Stimulated activated naive CD4-positive, alpha-beta T cell (primary cell): ENCODE measurements at regions not wholly inside any gene's neighbourhood (a gene's known extent, or its start where the extent isn't known, plus 50 kb on each side); places are given as distances from the start of the nearest gene placed in this dataset.

ENCODE experiments used
- DNase-seq, 6 experiments: peaks; one replicate each; lab custom pipeline; 2025; lab: John Stamatoyannopoulos, UW

GRCh38 chr22:49676783-49677494 lies 150.7 kb downstream of the BRD1 start:
- no peak for DNase-seq

- no peak for DNase-seq
Observed at GRCh38 chr22:49676230-49676629, 151.4 kb downstream of the BRD1 start.

GRCh38 chr22:49674479-49675050 lies 153.1 kb downstream of the BRD1 start:
- no peak for DNase-seq

- DNase-seq: no peak
Observed at GRCh38 chr22:49673048-49673447, 154.6 kb downstream of the BRD1 start.

- DNase-seq: no peak
Observed at GRCh38 chr22:49672014-49672516, 155.6 kb downstream of the BRD1 start.

- DNase-seq: no peak
Observed at GRCh38 chr22:49671331-49672013, 156.2 kb downstream of the BRD1 start.

DNA sequence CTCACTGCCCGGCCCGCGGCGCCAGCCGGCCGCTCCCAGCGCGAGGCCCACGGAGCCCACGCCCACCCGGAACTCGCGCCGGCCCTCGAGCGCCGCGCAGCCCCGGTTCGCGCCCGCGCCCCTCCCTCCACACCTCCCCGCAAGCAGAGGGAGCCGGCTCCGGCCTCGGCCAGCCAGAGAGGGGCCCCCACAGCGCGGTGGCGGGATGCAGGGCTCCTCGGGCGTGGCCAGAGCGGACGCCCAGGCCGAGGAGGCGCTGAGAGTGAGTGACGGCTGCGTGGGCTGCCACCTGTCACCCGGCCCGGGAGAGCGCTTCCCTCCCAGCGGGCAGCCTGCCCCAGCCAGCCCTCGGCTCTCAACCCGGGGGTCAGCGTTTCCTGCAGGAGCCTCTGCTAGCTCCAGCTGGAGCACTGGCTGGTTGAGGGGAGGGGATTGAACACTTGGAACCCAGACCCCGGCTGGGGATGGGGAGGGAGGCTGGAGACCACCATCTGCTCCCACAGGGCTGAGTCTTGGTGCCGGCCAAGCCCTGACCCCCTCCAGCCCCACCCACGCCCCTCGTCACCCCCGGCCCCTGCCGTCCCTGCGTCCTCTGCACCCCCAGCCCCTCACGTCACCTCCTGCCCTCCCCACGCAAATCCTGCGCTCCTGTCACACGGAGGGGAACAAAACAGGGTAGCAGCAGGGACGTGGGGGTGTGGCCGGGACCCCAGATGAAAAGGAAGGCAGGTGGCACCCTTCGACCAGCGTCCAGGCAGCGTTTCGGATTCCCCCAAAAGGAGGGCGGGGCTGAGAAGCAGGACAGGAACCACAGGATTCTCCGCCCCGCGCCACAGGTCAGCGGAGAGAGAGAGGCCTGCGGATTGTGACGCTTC lies 157.0 kb downstream of the BRD1 start:
- no peak for DNase-seq

GRCh38 chr22:49669969-49670455 lies 157.7 kb downstream of the BRD1 start:
- DNase-seq: peak in 5 of 6 experiments; percentile 14 to 60 (median 42)

DNA sequence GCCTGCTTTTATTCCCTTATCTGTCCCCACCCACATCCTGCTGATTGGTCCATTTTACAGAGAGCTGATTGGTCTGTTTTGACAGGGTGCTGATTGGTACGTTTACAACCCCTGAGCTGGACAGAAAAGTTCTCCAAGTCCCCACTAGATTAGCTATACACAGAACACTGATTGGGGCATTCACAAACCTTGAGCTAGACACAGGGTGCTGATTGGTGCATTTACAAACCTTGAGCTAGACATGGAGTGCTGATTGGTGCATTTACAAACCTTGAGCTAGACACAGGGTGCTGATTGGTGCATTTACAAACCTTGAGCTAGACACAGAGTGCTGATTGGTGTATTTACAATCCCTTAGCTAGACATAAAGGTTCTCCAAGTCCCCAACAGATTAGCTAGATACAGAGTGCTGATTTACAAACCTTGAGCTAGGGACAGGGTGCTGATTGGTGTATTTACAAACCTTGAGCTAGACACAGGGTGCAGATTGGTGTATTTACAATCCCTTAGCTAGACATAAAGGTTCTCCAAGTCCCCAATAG lies 158.2 kb downstream of the BRD1 start:
- DNase-seq: peak in 2 of 6 experiments; percentile 42 to 60

GRCh38 chr22:49668402-49668801 lies 159.3 kb downstream of the BRD1 start:
- DNase-seq: no peak

GRCh38 chr22:49667236-49667635 lies 160.4 kb downstream of the BRD1 start:
- DNase-seq: peak in 4 of 6 experiments; percentile 7 to 21 (median 13)

- no peak for DNase-seq
Observed at GRCh38 chr22:49666146-49666809, 161.4 kb downstream of the BRD1 start.

- DNase-seq: no peak
Observed at GRCh38 chr22:49664891-49665290, 162.8 kb downstream of the BRD1 start.

GRCh38 chr22:49664371-49664881 lies 163.2 kb downstream of the BRD1 start:
- DNase-seq: no peak

- no peak for DNase-seq
Observed at GRCh38 chr22:49663823-49664222, 163.8 kb downstream of the BRD1 start.

DNA sequence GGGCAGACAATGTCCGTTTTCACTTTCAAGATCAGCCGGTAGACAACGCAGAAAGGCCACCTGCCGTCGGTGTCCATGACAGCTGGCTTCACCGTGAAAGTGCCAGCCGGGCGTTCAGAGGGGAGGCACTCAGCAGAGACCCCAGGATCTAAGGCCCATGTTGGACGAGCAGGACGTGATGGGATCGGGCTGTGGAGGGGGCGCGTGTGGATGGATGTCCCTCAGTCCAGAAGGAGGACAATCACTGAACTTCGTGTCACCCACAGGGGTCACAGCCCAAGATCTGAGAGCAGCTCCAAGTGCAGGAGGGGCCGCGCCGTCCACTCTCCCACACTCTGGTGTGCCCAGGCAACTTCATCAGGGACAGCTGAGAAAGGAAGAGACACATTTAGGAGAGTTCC lies 164.4 kb downstream of the BRD1 start:
- DNase-seq: no peak

DNA sequence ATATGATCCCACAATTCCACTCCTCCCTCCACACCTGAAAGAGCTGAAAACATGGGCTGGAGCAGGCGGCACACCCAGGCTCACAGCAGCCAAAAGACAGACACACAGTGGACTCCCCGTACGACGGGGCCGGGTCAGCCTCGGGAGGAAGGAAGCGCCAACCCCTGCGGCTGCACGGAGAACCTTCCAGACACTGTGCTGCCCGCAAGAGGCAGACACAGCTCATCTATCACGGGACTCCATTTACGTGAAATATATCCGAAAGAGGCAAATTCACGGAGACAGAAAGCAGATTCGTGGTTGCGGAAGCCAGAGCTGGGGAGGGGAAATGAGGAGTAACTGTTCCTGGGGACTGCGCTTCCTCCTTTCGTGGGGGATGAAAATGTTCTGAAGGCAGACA lies 165.0 kb downstream of the BRD1 start:
- DNase-seq: no peak

DNA sequence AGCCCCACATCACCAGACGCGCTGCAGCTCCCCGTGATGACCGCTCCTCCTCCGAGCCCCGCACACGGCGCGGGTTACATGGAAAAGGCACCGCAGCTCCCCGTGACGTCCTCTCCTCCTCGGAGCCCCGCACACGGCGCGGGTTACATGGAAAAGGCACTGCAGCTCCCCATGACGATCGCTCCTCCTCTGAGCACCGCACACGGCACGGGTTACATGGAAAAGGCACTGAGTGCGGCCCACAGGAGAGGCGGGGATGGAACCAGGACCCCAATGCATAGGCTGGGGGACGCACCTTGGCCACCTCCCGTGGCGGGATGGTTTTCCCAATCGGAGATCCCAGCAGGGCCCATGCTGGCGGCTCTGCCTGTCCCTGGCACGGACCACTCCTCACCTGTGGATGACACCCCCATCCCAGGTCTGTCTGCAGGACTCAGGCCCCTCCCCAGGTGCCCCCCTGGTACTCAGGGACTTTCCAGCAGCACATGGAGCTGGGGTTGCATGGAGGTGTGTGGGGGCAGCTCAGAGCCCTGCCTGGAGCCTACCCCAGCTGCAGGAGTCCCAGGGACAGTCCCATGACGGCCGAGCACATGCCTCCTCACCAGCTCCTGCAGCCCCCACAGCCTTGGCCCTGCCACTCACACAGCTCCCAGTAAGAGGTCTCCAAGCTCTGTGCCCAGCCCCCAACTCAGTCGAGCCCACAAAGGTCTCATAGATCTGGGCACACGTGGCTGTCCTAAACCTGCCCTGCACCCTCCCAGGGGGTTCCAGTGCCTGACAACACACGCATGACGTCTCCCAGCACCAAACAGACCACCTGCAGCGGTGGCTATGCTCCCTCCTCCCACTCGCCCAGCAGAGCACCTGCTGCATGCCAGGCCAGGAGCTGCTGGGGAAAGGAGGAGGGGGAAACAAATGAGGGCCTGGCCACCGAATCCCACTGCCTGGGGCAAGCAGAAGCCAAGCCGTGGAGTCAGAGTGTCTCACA lies 166.6 kb downstream of the BRD1 start:
- no peak for DNase-seq

GRCh38 chr22:49660321-49660720 lies 167.4 kb downstream of the BRD1 start:
- DNase-seq: no peak

- no peak for DNase-seq
Observed at GRCh38 chr22:49659924-49660315, 167.8 kb downstream of the BRD1 start.
